HS-27A (cell line): ENCODE measurements at regions not wholly inside any gene's neighbourhood (a gene's known extent, or its start where the extent isn't known, plus 50 kb on each side); places are given as distances from the start of the nearest gene placed in this dataset.
A peak's percentile ranks its signal among the peaks of the same experiment; 100 is the strongest.
"Not testable (repeated sequence)": the region's sequence is repeated elsewhere in the genome, so short reads cannot be mapped to it uniquely, and the experiment has no call there.

Experiments
- DNase-seq: peaks from one replicate; pipeline ENCODE4 v3.0.0-alpha.2; 2012; ENCODE audit warnings: low read depth, missing footprints

GRCh38 chr4:19512086-19512485 lies 739.6 kb upstream of the SLIT2 start:
- no peak for DNase-seq

DNA sequence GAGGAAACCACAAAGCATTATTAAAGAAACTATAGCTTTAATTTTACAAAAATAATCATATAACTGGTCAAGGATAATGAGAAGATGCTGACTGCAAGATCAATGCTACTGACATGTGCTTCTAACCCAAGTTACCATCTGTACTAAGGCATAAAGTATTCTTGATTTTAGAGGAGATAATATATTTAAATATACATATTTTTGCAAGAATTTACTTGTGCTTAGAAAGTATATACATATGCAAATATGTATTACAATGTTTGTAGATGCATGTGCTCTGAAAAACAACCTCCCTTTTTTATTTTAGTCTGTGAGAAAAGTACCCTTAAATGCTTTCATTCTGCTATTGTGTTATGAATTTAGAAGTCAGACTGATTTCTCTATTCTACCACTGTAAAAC lies 740.7 kb upstream of the SLIT2 start:
- DNase-seq: no peak

GRCh38 chr4:19508442-19508841 lies 743.3 kb upstream of the SLIT2 start:
- DNase-seq: no peak

DNA sequence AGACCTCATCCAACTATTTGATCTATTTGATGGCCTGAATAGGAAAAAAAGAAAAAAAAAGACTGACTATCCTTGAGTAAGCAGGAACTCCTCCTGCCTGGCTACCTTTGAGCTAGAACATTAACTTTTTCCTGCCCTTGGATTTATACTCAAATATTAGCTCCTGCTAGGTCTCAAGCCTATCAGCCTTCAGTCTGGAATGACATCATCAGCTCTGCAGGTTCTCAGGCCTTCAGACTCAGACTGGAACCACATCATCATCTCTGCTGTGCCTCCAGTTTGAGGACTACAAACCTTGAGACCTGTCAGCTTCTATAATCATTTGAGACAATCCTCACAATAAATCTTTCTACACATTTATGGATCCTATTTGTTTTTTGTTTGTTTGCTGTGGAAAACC lies 754.0 kb upstream of the SLIT2 start:
- DNase-seq: no peak

- no peak for DNase-seq
Observed at GRCh38 chr4:19496756-19497155, 754.9 kb upstream of the SLIT2 start.

GRCh38 chr4:19494961-19495360 lies 756.7 kb upstream of the SLIT2 start:
- DNase-seq: no peak

- DNase-seq: no peak
Observed at GRCh38 chr4:19492606-19493005, 759.1 kb upstream of the SLIT2 start.

DNA sequence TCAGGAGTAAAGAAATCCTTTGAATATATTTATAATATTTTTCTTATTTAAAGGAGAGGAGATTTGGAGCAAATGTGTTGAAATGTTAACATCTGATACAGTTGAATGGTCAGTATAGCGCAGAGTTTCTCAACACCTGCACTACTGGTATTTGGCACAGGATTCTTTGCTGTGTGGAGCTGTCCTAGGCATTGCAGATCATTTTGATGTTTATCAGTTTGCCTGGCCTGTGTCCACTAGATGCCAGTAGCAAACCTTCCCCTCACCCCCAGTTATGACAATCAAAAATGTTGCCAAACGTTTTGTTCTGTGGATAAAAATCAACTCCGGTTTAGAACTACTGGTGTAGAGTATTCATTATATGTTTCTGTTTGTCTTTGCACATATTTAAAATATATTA lies 765.3 kb upstream of the SLIT2 start:
- no peak for DNase-seq

DNA sequence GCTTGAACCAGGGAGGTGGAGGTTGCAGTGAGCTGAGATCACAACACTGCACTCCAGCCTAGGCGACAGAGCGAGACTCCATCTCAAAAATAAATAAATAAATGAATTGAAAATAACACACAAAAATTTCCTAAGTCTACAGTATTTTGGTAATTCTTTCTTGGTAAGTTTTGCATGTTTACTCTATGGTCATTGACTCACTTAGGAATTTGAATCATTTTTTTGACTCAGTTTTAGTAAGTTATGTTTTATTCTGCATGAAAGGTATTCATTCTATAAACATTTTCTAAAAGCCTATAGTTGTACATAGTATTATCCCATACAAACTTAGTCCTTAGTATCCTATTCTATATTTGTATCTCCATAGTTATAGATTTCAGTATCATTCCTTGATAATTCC lies 772.9 kb upstream of the SLIT2 start:
- peak; percentile 43 for DNase-seq

DNA sequence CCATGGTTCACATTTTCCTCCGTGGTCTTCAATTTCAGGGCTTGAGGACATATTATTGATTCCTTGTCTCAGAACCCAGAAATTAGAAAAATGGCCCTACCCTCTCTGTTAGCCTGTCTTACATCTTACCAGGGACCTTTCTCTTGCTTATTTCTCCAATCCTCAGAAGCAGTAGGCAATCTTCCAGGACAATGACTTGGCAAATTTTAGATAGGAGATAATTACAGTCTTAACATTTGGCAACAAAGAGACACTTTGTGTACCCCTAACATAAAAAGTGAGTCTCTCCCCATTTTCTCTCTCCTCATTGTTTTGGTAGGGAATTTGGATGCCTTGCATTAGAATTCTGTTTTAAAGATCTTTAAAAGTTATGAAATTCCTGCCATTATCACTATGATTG lies 778.1 kb upstream of the SLIT2 start:
- DNase-seq: no peak

DNA sequence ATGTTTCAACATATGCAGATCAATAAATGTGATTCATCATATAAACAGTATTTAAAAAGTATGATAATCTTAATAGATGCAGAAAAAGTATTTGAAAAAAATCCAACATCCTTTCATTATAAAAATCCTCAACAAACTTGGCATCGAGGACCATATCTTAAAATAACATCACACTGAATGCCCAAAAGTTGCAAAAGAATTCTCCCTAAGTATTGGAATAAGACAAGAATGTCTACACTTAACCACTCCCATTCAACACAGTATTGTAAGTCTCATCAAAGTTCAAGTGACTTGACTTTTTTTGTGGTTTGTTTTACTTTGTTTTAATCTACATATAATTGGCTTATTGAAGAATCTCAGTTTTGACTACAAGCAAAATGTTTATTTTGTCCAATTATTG lies 779.0 kb upstream of the SLIT2 start:
- no peak for DNase-seq

DNA sequence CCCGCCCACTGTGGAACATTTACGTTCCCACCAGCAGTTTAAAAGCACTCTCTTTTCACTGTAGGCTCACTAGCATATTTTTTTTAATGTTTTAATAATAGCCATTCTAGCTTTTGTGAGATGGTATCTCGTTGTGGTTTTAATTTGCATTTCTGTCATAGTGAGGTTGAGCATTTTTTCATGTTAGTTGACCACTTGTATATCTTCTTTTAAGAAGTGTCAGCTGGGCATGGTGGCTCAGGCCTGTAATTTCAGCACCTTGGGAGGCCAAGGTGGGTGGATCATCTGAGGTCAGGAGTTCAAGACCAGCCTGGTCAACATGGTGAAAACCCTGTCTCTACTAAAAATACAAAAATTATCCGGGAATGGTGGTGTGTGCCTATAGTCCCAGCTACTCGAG lies 781.7 kb upstream of the SLIT2 start:
- not testable (repeated sequence) for DNase-seq

DNA sequence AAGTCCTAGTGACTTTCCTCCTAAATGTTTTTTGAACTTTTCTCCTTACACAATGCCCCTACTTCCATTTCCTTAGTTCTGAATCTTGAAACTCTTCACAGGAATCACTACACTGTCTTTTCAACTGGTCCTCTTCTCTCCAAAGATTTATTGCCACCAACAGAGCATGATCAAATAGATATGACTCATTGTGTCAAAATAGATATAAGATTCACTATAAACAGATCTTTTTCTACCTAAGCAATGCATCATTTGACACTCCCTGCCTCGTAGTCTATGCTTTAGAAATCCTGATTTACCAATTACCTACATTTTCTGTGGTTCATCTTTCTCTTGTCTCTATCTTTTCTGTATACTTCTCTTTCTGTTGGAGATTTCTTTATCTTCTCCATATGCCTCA lies 789.6 kb upstream of the SLIT2 start:
- no peak for DNase-seq

DNA sequence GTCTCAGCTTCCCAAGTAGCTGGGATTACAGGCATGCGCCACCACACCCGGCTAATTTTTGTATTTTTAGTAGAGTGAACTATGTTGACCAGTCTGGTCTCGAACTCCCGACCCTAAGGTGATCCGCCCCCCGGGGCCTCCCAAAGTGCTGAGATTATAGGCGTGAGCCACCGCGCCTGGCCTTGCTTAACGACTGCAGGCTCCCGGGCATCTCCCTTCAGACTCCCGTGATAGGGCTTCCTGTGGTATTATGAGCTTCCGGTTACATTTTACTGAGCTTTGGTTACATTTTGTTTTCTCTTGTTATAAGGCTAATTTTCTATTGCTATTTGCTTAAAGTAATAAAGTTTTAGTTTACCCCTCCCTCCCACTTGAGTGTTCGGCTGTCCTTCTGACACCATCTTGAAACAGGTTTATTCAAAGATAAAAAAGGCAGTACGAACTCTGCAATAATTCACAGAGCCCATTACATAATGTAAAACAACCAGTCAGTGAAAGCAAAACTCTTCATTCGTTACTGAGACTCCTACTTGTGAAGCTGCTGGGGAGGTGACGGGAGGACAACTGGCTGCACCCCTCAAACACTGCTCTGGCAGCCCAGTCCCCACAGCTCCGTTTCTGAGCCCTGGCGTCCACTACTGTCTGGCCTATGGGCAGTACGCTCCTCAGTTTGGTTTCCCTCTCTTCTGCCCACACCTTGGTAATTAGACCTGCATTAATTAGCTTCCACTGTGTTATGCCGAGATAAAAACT lies 795.7 kb upstream of the SLIT2 start:
- no peak for DNase-seq

GRCh38 chr4:19455196-19455595 lies 796.5 kb upstream of the SLIT2 start:
- DNase-seq: no peak

DNA sequence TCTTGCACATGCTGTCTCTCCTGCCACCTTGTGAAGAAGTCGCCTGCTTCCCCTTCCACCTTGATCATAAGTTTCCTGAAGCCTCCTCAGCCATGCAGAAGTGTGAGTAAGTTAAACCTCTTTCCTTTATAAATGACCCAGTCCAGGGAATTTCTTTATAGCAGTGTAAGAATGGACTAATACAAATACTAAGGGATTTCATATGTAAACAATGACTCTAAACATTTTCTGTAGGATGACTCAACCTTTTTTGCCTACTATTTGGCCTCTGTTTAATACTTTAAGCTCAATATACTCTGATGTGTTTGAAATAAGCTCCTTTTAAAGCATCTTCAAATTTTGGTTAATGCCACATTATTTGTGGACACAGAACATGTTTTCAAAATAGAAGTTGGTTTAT lies 813.5 kb upstream of the SLIT2 start:
- no peak for DNase-seq

GRCh38 chr4:19437008-19437407 lies 814.7 kb upstream of the SLIT2 start:
- no peak for DNase-seq

DNA sequence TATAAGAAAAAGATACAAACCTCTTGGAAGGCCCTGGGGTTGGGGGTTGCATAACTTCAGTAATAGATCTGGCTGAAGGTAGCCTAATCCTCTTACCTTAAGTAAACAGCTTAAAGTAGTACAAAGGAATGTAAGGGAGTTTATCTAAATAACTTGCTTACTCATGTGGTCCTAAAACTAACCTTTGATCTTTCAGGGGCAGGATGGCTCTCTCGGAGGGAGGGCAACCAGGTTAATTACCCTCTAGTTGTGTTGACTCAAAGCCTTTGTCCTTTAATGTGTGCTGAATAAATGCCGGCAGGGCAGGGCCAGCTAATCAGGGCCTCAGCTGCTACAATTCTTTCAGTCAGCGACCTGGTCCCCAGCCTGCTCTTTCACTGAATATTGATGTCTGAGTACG lies 822.0 kb upstream of the SLIT2 start:
- no peak for DNase-seq

- DNase-seq: no peak
Observed at GRCh38 chr4:19425146-19425545, 826.6 kb upstream of the SLIT2 start.

- no peak for DNase-seq
Observed at GRCh38 chr4:19417256-19417655, 834.4 kb upstream of the SLIT2 start.

DNA sequence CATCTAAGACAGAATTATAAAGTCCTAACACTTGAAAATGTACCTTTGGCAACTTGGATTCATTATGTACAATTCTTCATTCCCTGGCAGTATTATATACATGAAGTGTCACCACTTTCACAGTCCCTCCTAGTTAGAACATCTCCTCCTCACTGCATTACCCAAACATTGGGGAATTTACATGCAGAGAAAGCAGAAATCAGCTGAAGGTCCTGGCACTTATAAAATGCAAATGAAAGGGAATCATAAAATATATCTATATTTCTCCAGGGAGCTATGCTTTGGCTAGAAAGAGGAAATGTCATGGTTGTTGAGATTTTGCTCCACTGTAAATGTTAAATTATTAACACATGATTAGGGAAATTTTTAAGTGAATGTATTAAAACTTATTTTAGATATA lies 835.6 kb upstream of the SLIT2 start:
- no peak for DNase-seq

GRCh38 chr4:19408490-19408889 lies 843.2 kb upstream of the SLIT2 start:
- DNase-seq: no peak

GRCh38 chr4:19406789-19407188 lies 844.9 kb upstream of the SLIT2 start:
- DNase-seq: no peak

GRCh38 chr4:19403786-19404370 lies 847.8 kb upstream of the SLIT2 start:
- DNase-seq: no peak
